ENCODE measurements at regions not wholly inside any gene's neighbourhood (a gene's known extent, or its start where the extent isn't known, plus 50 kb on each side); places are given as distances from the start of the nearest gene placed in this dataset.

- TF ChIP-seq CTCF (IDR thresholded peaks at IDR 0.05) (no peak), POLR2A (IDR thresholded peaks at IDR 0.05) (no peak)
These were observed 461.0 kb upstream of the CDH2 start for GRCh38 chr18:28637897-28638296.

All from uterus (tissue), 2 donors.